CD4-positive, alpha-beta memory T cell (primary cell): ENCODE measurements at regions not wholly inside any gene's neighbourhood (a gene's known extent, or its start where the extent isn't known, plus 50 kb on each side); places are given as distances from the start of the nearest gene placed in this dataset.
"Not testable (repeated sequence)": the region's sequence is repeated elsewhere in the genome, so short reads cannot be mapped to it uniquely, and the experiment has no call there.

ENCODE experiments used
- CTCF ChIA-PET: fragments of 350-600 bp; sonication (Branson Sonifier 250); formaldehyde crosslinking; loops from one replicate; lab custom pipeline; 2021; ENCODE audit warnings: inconsistent platforms; ENCODE audit not compliant: partially characterized antibody; lab: Charles Lee
- POLR2A ChIA-PET: fragments of 350-600 bp; sonication (Branson Sonifier 250); formaldehyde crosslinking; loops from one replicate; lab custom pipeline; 2021; ENCODE audit not compliant: partially characterized antibody; lab: Charles Lee
- DNase-seq, 5 donors: peaks; one replicate each; pipeline versions ENCODE4 v3.0.0 to v3.0.0-alpha.2; 2020 to 2022; ENCODE audit warnings: mixed read lengths in 1 of 5
- H3K27ac ChIP-seq: one replicate; pipeline ENCODE4 v1.7.0; 2013; ENCODE audit warnings: low read depth, low read length
- H3K27me3 ChIP-seq: 2 replicates; pipeline ENCODE4 v1.7.0; 2013; ENCODE audit warnings: mild to moderate bottlenecking, low read length, moderate library complexity; ENCODE audit not compliant: insufficient read depth
- H3K36me3 ChIP-seq: 2 replicates; pipeline ENCODE4 v1.7.0; 2013; ENCODE audit warnings: mild to moderate bottlenecking, low read length, moderate library complexity; ENCODE audit not compliant: insufficient read depth
- H3K4me1 ChIP-seq: 2 replicates; pipeline ENCODE4 v1.7.0; 2013; ENCODE audit warnings: mild to moderate bottlenecking, low read length, moderate library complexity; ENCODE audit not compliant: insufficient read depth
- H3K4me3 ChIP-seq, 2 donors: one replicate each; pipeline ENCODE4 v1.7.0; 2013; ENCODE audit warnings: low read length in 2 of 2, mild to moderate bottlenecking in 1 of 2
- H3K9me3 ChIP-seq, 2 donors: one replicate each; pipeline ENCODE4 v1.7.0; 2013; ENCODE audit warnings: low read length in 2 of 2, control low read depth in 1 of 2; ENCODE audit not compliant: control insufficient read depth in 1 of 2
- H3K27ac Mint-ChIP-seq, 7 donors: one replicate each; pipeline ENCODE4 v1.8.0; 2020 to 2021; ENCODE audit warnings: mixed read lengths in 7 of 7, mild to moderate bottlenecking in 6 of 7, inconsistent platforms in 3 of 7, moderate library complexity in 3 of 7
- H3K27me3 Mint-ChIP-seq, 2 donors: one replicate each; pipeline ENCODE4 v1.8.0; 2020 to 2021; ENCODE audit warnings: mixed read lengths in 2 of 2
- H3K36me3 Mint-ChIP-seq, 2 donors: one replicate each; pipeline ENCODE4 v1.8.0; 2020 to 2021; ENCODE audit warnings: mixed read lengths in 2 of 2, inconsistent platforms in 1 of 2, mild to moderate bottlenecking in 1 of 2
- H3K4me1 Mint-ChIP-seq, 4 donors: one replicate each; pipeline ENCODE4 v1.8.0; 2020 to 2021; ENCODE audit warnings: mixed read lengths in 4 of 4, mild to moderate bottlenecking in 1 of 4
- H3K4me3 Mint-ChIP-seq, 8 donors: one replicate each; pipeline ENCODE4 v1.8.0; 2020 to 2021; ENCODE audit warnings: mixed read lengths in 8 of 8, mild to moderate bottlenecking in 7 of 8, moderate library complexity in 6 of 8, inconsistent platforms in 3 of 8
- H3K9me3 Mint-ChIP-seq, 8 donors: one replicate each; pipeline ENCODE4 v1.8.0; 2020 to 2021; ENCODE audit warnings: mixed read lengths in 8 of 8, mild to moderate bottlenecking in 5 of 8, inconsistent platforms in 3 of 8, moderate library complexity in 1 of 8
- intact Hi-C: fragments of 100-400 bp; cut with micrococcal nuclease; formaldehyde crosslinking; loops from one replicate; pipeline ENCODE4 v1.15.1; 2023

DNA sequence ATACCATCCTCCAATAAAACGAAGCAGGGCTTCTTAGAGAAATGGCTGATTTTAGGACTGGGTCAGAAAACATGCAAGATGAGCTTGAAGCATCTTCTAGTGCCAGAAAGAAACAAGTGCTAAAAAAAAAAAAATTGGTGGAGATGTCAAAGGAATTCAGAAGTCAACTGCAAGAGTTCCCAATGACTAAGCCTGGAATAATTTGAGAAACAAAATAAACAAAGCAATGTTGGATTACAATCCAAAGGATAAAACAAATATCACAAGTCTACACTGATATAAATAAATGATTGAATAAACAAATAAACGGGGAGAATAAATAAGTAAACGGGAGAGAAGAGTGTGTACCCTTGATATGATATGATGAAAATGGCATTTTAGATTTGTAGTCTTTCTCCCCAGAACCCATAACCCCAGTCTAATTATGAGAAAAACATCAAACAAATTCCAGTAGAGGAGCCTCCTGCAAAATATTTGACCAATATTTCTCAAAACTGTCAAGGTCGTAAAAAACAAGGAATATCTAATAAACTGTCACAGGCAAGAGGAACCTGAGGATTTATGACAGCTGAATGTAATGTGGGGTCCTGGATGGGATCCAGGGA lies 63.5 kb upstream of the CCL21 start:
- intact Hi-C loops, result no loop called here
- H3K9me3 Mint-ChIP-seq, result peaks cover 0 to 21% (median 11%) of the 10 kb centered on the region in 8 donors
- ChIA-PET CTCF (no interaction called here), POLR2A (no interaction called here)
- Histone ChIP-seq H3K4me3 (no peak overlapping the region), H3K27ac (no peak overlapping the region), H3K27me3 (no peaks in the 10 kb centered on the region), H3K9me3 (no peaks in the 10 kb centered on the region), H3K4me1 (no peaks in the 10 kb centered on the region), H3K36me3 (no peaks in the 10 kb centered on the region)
- H3K36me3 Mint-ChIP-seq, result no peaks in the 10 kb centered on the region
- H3K4me1 Mint-ChIP-seq, result no peaks in the 10 kb centered on the region
- no peak overlapping the region for H3K4me3 Mint-ChIP-seq
- H3K27ac Mint-ChIP-seq, result no peak overlapping the region
- peaks cover 18 to 24% of the 10 kb centered on the region in 2 donors for H3K27me3 Mint-ChIP-seq
- DNase-seq, result no peak

DNA sequence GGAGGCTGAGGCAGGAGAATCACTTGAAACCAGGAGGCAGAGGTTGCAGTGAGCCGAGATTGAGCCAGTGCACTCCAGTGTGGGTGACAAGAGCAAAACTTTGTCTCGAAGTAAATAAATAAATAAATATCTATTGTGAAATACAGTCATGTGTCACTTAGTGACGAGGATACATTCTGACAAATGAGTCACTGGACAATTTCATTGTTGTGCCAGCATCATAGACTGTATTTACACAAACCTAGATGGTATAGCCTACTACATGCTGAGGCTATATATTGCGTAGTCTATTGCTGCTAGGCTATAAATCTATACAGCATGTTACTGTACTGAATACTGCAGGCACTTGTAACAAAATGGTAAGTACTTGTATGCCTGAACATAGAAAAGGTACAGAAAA lies 61.1 kb upstream of the CCL21 start:
- no peak overlapping the region for H3K27ac Mint-ChIP-seq
- no peak overlapping the region for H3K4me3 ChIP-seq
- H3K27me3 Mint-ChIP-seq, result peaks cover 23 to 29% of the 10 kb centered on the region in 2 donors
- no peaks in the 10 kb centered on the region for H3K36me3 ChIP-seq
- no peaks in the 10 kb centered on the region for H3K4me1 Mint-ChIP-seq
- no peaks in the 10 kb centered on the region for H3K4me1 ChIP-seq
- intact Hi-C loops, result no loop called here
- no peaks in the 10 kb centered on the region for H3K36me3 Mint-ChIP-seq
- H3K27me3 ChIP-seq, result no peaks in the 10 kb centered on the region
- DNase-seq, result no peak
- no peak overlapping the region for H3K4me3 Mint-ChIP-seq
- ChIA-PET CTCF (no interaction called here), POLR2A (no interaction called here)
- H3K27ac ChIP-seq, result no peak overlapping the region
- peaks cover 2 to 15% (median 5%) of the 10 kb centered on the region in 8 donors for H3K9me3 Mint-ChIP-seq
- no peaks in the 10 kb centered on the region for H3K9me3 ChIP-seq

DNA sequence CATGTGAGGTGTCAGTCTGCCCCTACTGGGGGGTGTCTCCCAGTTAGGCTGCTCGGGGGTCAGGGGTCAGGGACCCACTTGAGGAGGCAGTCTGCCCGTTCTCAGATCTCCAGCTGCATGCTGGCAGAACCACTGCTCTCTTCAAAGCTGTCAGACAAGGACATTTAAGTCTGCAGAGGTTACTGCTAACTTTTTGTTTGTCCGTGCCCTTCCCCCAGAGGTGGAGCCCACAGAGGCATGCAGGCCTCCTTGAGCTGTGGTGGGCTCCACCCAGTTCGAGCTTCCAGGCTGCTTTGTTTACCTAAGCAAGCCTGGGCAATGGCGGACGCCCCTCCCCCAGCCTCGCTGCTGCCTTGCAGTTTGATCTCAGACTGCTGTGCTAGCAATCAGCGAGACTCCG lies 57.2 kb upstream of the CCL21 start:
- H3K27ac Mint-ChIP-seq, H3K4me1 Mint-ChIP-seq, H3K36me3 Mint-ChIP-seq, H3K4me1 ChIP-seq, H3K4me3 ChIP-seq, H3K4me3 Mint-ChIP-seq, POLR2A ChIA-PET, H3K9me3 ChIP-seq, CTCF ChIA-PET, intact Hi-C loops, DNase-seq, H3K27ac ChIP-seq, H3K9me3 Mint-ChIP-seq, H3K36me3 ChIP-seq, H3K27me3 ChIP-seq: not testable (repeated sequence)
- peaks cover 21 to 23% of the 10 kb centered on the region in 2 donors for H3K27me3 Mint-ChIP-seq

GRCh38 chr9:34760196-34761040 lies 50.5 kb upstream of the CCL21 start:
- H3K36me3 Mint-ChIP-seq, H3K4me1 Mint-ChIP-seq, intact Hi-C loops, H3K9me3 Mint-ChIP-seq, H3K36me3 ChIP-seq, H3K27ac ChIP-seq, H3K4me1 ChIP-seq, H3K27ac Mint-ChIP-seq, H3K9me3 ChIP-seq, H3K27me3 ChIP-seq, POLR2A ChIA-PET, H3K4me3 ChIP-seq: not testable (repeated sequence)
- H3K27me3 Mint-ChIP-seq, result peaks cover 22 to 25% of the 10 kb centered on the region in 2 donors
- H3K4me3 Mint-ChIP-seq, result peak overlapping the region in 1 of 8 donors; percentile 52
- peak in 4 of 5 donors; percentile 8 to 19 (median 12) for DNase-seq
- CTCF ChIA-PET, result interaction anchor here (1.6 kb wide), 1 partner anchor 499 kb away, joined by 3 read pairs; no protein-coding TSS in a partner anchor
